HepG2 (cell line): ENCODE measurements at regions not wholly inside any gene's neighbourhood (a gene's known extent, or its start where the extent isn't known, plus 50 kb on each side); places are given as distances from the start of the nearest gene placed in this dataset.
A peak's percentile ranks its signal among the peaks of the same experiment; 100 is the strongest.

Experiments
- BRD4 ChIP-seq: sonication (generic); formaldehyde crosslinking; IDR thresholded peaks from 2 replicates; pipeline ENCODE4 v1.4.0; 2020; ENCODE audit warnings: missing genetic modification reagents
- CEBPB ChIP-seq: IDR thresholded peaks from 2 replicates; pipeline ENCODE4 v1.6.1; 2011; ENCODE audit warnings: low read depth, low read length, improper control_type of control experiment, borderline replicate concordance
- ELF1 ChIP-seq: sonication (generic); formaldehyde crosslinking; IDR thresholded peaks from 2 replicates; pipeline ENCODE4 v1.4.0; 2020; ENCODE audit warnings: missing genetic modification reagents
- ETV6 ChIP-seq: sonication (generic); formaldehyde crosslinking; conservative IDR thresholded peaks from 2 replicates; pipeline ENCODE4 v1.4.0; 2020; ENCODE audit warnings: missing genetic modification reagents
- GLI4 ChIP-seq: sonication (generic); formaldehyde crosslinking; IDR thresholded peaks from 2 replicates; pipeline ENCODE4 v1.5.1; 2020; ENCODE audit warnings: missing genetic modification reagents, mild to moderate bottlenecking, moderate library complexity, borderline replicate concordance
- HOXD1 ChIP-seq: sonication (generic); formaldehyde crosslinking; IDR thresholded peaks from 2 replicates; pipeline ENCODE4 v1.5.0; 2020; ENCODE audit warnings: missing genetic modification reagents
- MIXL1 ChIP-seq: IDR thresholded peaks from 2 replicates; pipeline ENCODE4 v1.6.1; 2016
- NONO ChIP-seq, 2 experiments: fragments of 450-650 bp in 1 of 2; sonication (generic) in 1 of 2; formaldehyde crosslinking in 1 of 2; IDR thresholded peaks in 1 of 2; conservative IDR thresholded peaks in 1 of 2; 2 replicates each; pipeline versions ENCODE4 v1.6.1 to v1.8.0; 2017 to 2022; ENCODE audit warnings: mild to moderate bottlenecking in 1 of 2, missing genetic modification reagents in 1 of 2, moderate library complexity in 1 of 2
- PAX8 ChIP-seq: sonication (generic); formaldehyde crosslinking; IDR thresholded peaks from 2 replicates; pipeline ENCODE4 v1.8.0; 2022; ENCODE audit warnings: mild to moderate bottlenecking, missing genetic modification reagents, borderline replicate concordance
- PITX1 ChIP-seq: sonication (generic); formaldehyde crosslinking; IDR thresholded peaks from 2 replicates; pipeline ENCODE4 v1.5.1; 2020; ENCODE audit warnings: mild to moderate bottlenecking, missing genetic modification reagents
- POLR2G ChIP-seq: fragments of 200-400 bp; formaldehyde crosslinking; IDR thresholded peaks from 2 replicates; pipeline ENCODE4 v1.6.1; 2018; ENCODE audit warnings: mild to moderate bottlenecking, low read depth, low read length, moderate library complexity
- RBFOX2 ChIP-seq: fragments of 200-400 bp; formaldehyde crosslinking; IDR thresholded peaks from 2 replicates; pipeline ENCODE4 v1.6.1; 2017; ENCODE audit warnings: low read depth, mild to moderate bottlenecking, low read length
- SMARCE1 ChIP-seq: fragments of 450-650 bp; IDR thresholded peaks from 2 replicates; pipeline ENCODE4 v1.6.1; 2017; ENCODE audit warnings: borderline replicate concordance
- SNAPC2 ChIP-seq: sonication (generic); formaldehyde crosslinking; IDR thresholded peaks from 2 replicates; pipeline ENCODE4 v1.8.1; 2022; ENCODE audit warnings: mild to moderate bottlenecking, missing genetic modification reagents
- SP1 ChIP-seq, 2 experiments: fragments of 450-650 bp in 1 of 2; sonication (generic) in 1 of 2; formaldehyde crosslinking in 1 of 2; IDR thresholded peaks; 2 replicates each; pipeline versions ENCODE4 v1.4.0 to v1.6.1; 2016 to 2020; ENCODE audit warnings: missing genetic modification reagents in 1 of 2
- TEAD3 ChIP-seq: optimal IDR thresholded peaks from 2 replicates; pipeline ENCODE3; 2016; ENCODE audit warnings: borderline replicate concordance
- TOE1 ChIP-seq: sonication (generic); formaldehyde crosslinking; IDR thresholded peaks from 2 replicates; pipeline ENCODE4 v1.4.0; 2020; ENCODE audit warnings: mild to moderate bottlenecking, missing genetic modification reagents
- TSC22D2 ChIP-seq: sonication (generic); formaldehyde crosslinking; IDR thresholded peaks from 2 replicates; pipeline ENCODE4 v1.5.1; 2020; ENCODE audit warnings: missing genetic modification reagents, mild to moderate bottlenecking, borderline replicate concordance
- ZC3H4 ChIP-seq: sonication (generic); formaldehyde crosslinking; IDR thresholded peaks from 2 replicates; pipeline ENCODE4 v1.4.0; 2020; ENCODE audit warnings: missing genetic modification reagents, borderline replicate concordance
- ZNF12 ChIP-seq: sonication (generic); formaldehyde crosslinking; IDR thresholded peaks from 2 replicates; pipeline ENCODE4 v1.5.0; 2020; ENCODE audit warnings: missing genetic modification reagents
- ZNF225 ChIP-seq: sonication (generic); formaldehyde crosslinking; IDR thresholded peaks from 2 replicates; pipeline ENCODE4 v1.4.0; 2020; ENCODE audit warnings: mild to moderate bottlenecking, missing genetic modification reagents
- ZNF264 ChIP-seq: sonication (generic); formaldehyde crosslinking; IDR thresholded peaks from 2 replicates; pipeline ENCODE4 v1.4.0; 2020; ENCODE audit warnings: missing genetic modification reagents
- ZNF451 ChIP-seq: sonication (generic); formaldehyde crosslinking; IDR thresholded peaks from 2 replicates; pipeline ENCODE4 v1.5.0; 2020; ENCODE audit warnings: mild to moderate bottlenecking, missing genetic modification reagents
- ZNF747 ChIP-seq: sonication (generic); formaldehyde crosslinking; IDR thresholded peaks from 2 replicates; pipeline ENCODE4 v1.8.1; 2023; ENCODE audit warnings: missing genetic modification reagents, mild to moderate bottlenecking, borderline replicate concordance
- ZNF788 ChIP-seq: sonication (generic); formaldehyde crosslinking; IDR thresholded peaks from 2 replicates; pipeline ENCODE4 v1.5.0; 2020; ENCODE audit warnings: mild to moderate bottlenecking, missing genetic modification reagents, borderline replicate concordance
- ZNF878 ChIP-seq: sonication (generic); formaldehyde crosslinking; IDR thresholded peaks from 2 replicates; pipeline ENCODE4 v1.8.1; 2023; ENCODE audit warnings: mild to moderate bottlenecking, missing genetic modification reagents, moderate library complexity
- TF ChIP-seq, protein P1 (sequence below): sonication (generic); formaldehyde crosslinking; IDR thresholded peaks from 2 replicates; pipeline ENCODE4 v1.4.0; 2020; ENCODE audit warnings: missing genetic modification reagents
- TF ChIP-seq, protein P2 (sequence below): sonication (generic); formaldehyde crosslinking; IDR thresholded peaks from 2 replicates; pipeline ENCODE4 v1.4.0; 2020; ENCODE audit warnings: missing genetic modification reagents; ENCODE audit errors: not compliant biosample characterization

DNA sequence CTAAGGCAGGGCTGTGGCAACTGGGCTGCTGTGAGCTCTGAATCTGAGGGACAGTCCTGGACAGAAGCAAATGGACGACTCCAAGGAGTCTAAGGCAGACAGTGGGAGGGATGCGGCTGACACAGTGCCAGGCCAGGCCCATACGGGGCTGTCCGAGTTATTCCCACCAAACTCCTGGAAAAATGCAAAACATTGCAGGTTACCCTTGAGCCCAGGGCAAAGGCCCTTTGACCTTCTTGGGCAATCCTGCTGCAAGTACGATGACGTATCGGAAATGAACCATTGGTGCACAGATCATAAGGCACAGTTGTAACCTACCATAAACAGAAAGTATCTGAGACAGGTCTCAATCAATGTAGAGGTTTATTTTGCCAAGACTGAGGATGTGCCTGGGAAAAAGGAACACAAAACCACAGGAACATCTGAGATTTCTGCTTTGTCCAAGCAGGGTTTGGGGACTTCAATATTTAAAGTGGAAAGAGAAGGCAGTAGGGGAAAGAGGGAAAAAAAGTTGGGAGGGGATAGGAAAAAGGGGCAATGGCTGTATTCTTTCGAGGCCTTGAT, 118.9 kb downstream of the DACT2 start (continued):
- TF ChIP-seq TSC22D2 (CRISPR knock-in tag) (peak; percentile 32; the same call in 1 of the 2 replicates), CEBPB (peak; percentile 97), TEAD3 (CRISPR knock-in tag) (peak; percentile 92), TOE1 (CRISPR knock-in tag) (no peak), ZNF225 (no peak; the same call in 1 of the 2 replicates), PITX1 (peak; percentile 21; the same call in 1 of the 2 replicates), SP1 (IDR thresholded peaks at IDR 0.05) (no peak), SP1 (CRISPR knock-in tag; IDR thresholded peaks at IDR 0.05) (no peak), BRD4 (no peak), SNAPC2 (CRISPR knock-in tag) (0 out of 2 replicates have a peak, but pooled peaks have one; percentile 32), NONO (IDR thresholded peaks at IDR 0.05) (no peak), NONO (CRISPR knock-in tag; conservative IDR thresholded peaks at IDR 0.05) (0 out of 2 replicates have a peak, but pooled peaks have one; percentile 40), ELF1 (CRISPR knock-in tag) (peak; percentile 39; the same call in 1 of the 2 replicates), GLI4 (CRISPR knock-in tag) (no peak), ZNF451 (CRISPR knock-in tag) (no peak), ZNF264 (CRISPR knock-in tag) (0 out of 2 replicates have a peak, but pooled peaks have one; percentile 85), ZNF878 (no peak), ETV6 (no peak), PAX8 (no peak), ZC3H4 (CRISPR knock-in tag) (no peak), HOXD1 (CRISPR knock-in tag) (no peak), MIXL1 (CRISPR knock-in tag) (peak; percentile 85; the same call in 1 of the 2 replicates), ZNF12 (CRISPR knock-in tag) (peak; percentile 59; the same call in 1 of the 2 replicates), POLR2G (0 out of 2 replicates have a peak, but pooled peaks have one; percentile 16), ZNF788 (CRISPR knock-in tag) (no peak), SMARCE1 (no peak), RBFOX2 (no peak), ZNF747 (CRISPR knock-in tag) (no peak)
- TF ChIP-seq, protein P1, sequence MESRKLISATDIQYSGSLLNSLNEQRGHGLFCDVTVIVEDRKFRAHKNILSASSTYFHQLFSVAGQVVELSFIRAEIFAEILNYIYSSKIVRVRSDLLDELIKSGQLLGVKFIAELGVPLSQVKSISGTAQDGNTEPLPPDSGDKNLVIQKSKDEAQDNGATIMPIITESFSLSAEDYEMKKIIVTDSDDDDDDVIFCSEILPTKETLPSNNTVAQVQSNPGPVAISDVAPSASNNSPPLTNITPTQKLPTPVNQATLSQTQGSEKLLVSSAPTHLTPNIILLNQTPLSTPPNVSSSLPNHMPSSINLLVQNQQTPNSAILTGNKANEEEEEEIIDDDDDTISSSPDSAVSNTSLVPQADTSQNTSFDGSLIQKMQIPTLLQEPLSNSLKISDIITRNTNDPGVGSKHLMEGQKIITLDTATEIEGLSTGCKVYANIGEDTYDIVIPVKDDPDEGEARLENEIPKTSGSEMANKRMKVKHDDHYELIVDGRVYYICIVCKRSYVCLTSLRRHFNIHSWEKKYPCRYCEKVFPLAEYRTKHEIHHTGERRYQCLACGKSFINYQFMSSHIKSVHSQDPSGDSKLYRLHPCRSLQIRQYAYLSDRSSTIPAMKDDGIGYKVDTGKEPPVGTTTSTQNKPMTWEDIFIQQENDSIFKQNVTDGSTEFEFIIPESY (CRISPR knock-in tag): peak; percentile 49; the same call in 1 of the 2 replicates
- TF ChIP-seq, protein P2, sequence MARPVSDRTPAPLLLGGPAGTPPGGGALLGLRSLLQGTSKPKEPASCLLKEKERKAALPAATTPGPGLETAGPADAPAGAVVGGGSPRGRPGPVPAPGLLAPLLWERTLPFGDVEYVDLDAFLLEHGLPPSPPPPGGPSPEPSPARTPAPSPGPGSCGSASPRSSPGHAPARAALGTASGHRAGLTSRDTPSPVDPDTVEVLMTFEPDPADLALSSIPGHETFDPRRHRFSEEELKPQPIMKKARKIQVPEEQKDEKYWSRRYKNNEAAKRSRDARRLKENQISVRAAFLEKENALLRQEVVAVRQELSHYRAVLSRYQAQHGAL (CRISPR knock-in tag): no peak
